ENCODE measurements at regions not wholly inside any gene's neighbourhood (a gene's known extent, or its start where the extent isn't known, plus 50 kb on each side); places are given as distances from the start of the nearest gene placed in this dataset.

DNA sequence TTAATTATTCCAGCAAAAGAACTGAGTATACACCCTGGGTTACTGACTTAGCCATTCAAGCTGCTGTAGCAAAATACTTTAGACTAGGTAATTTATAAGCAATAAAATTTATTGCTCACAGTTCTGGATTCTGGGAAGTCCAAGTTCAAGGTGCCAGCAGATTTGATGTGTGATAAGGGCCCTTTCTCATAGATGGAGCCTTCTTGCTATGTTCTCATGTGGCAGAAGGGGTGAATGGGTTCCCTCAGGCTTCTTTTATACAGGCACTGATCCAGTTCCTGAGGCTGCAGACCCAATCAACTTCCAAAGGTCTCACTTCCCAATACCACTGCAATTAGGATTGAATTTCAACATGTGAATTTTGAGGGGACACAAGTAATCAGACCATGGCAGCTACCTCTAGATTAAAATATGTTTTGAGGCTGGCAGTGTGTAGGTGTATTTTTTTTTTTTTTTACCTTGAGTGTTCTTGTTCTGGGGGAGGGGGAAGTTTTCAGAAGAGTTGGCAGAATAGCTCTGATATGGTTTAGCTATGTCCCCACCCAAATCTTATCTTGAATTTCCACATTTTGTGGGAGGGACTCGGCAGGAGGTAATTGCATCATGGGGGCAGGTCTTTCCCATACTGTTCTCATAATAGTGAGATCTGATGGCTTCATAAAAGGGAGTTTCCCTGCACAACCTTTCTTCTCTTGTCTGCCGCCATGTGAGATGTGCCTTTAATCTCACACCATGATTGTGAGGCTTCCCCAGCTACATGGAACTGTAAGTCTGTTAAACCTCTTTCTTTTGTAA is 178.2 kb downstream of the RASSF9 start:
- TF ChIP-seq EZH2 (IDR thresholded peaks at IDR 0.05; ENCODE audit: low read length, missing control alignments), result no peak
- TF ChIP-seq, protein P1, sequence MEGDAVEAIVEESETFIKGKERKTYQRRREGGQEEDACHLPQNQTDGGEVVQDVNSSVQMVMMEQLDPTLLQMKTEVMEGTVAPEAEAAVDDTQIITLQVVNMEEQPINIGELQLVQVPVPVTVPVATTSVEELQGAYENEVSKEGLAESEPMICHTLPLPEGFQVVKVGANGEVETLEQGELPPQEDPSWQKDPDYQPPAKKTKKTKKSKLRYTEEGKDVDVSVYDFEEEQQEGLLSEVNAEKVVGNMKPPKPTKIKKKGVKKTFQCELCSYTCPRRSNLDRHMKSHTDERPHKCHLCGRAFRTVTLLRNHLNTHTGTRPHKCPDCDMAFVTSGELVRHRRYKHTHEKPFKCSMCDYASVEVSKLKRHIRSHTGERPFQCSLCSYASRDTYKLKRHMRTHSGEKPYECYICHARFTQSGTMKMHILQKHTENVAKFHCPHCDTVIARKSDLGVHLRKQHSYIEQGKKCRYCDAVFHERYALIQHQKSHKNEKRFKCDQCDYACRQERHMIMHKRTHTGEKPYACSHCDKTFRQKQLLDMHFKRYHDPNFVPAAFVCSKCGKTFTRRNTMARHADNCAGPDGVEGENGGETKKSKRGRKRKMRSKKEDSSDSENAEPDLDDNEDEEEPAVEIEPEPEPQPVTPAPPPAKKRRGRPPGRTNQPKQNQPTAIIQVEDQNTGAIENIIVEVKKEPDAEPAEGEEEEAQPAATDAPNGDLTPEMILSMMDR (conservative IDR thresholded peaks at IDR 0.05 in 1 of 2, IDR thresholded peaks at IDR 0.05 in 1 of 2; ENCODE audit: low read depth in 1 of 2, low read length in 2 of 2), result no peak
